ENCODE measurements at regions not wholly inside any gene's neighbourhood (a gene's known extent, or its start where the extent isn't known, plus 50 kb on each side); places are given as distances from the start of the nearest gene placed in this dataset.

GRCh38 chr4:133855001-133855400, 346.6 kb downstream of the PABPC4L start:
- Histone ChIP-seq H3K4me3 (ENCODE audit: insufficient read depth, low read depth, low read length) (no peak overlapping the region), H2BK5ac (ENCODE audit: low read depth, low read length, poor library complexity, severe bottlenecking) (no peak overlapping the region), H4K91ac (ENCODE audit: insufficient read depth, low read depth, low read length) (no peak overlapping the region), H2BK120ac (ENCODE audit: low read depth, low read length) (no peak overlapping the region), H3K9me1 (ENCODE audit: insufficient read depth, low read length) (no peaks in the 10 kb centered on the region), H2BK15ac (ENCODE audit: low read depth, low read length) (no peak overlapping the region), H3K4me2 (ENCODE audit: low read depth, low read length) (no peak overlapping the region), H3K27ac (ENCODE audit: insufficient read depth, low read length) (no peak overlapping the region), H2AK9ac (replicated peaks; ENCODE audit: low read depth, low read length, poor library complexity) (no peak overlapping the region), H2AK5ac (ENCODE audit: low read depth, low read length) (no peak overlapping the region), H3K9ac (ENCODE audit: low read depth, low read length) (no peak overlapping the region), H4K20me1 (ENCODE audit: insufficient read depth, low read length) (no peaks in the 10 kb centered on the region), H4K5ac (ENCODE audit: low read depth, low read length) (no peak overlapping the region), H3K9me3 (ENCODE audit: control insufficient read depth, insufficient read depth, low read length) (no peaks in the 10 kb centered on the region), H3K18ac (ENCODE audit: low read depth, low read length) (no peak overlapping the region), H3K36me3 (ENCODE audit: control insufficient read depth, insufficient read depth, low read length) (no peaks in the 10 kb centered on the region), H4K8ac (ENCODE audit: low read depth in 2 of 2, low read length in 2 of 2) (no peak overlapping the region), H3K27me3 (ENCODE audit: control insufficient read depth, insufficient read depth, low read length) (no peaks in the 10 kb centered on the region), H3K14ac (replicated peaks; ENCODE audit: low read depth, low read length) (no peak overlapping the region), H3K56ac (ENCODE audit: extremely low read depth, insufficient read depth, low read length) (no peak overlapping the region), H3K4me1 (ENCODE audit: control insufficient read depth, insufficient read depth, low read length) (no peaks in the 10 kb centered on the region), H3K23ac (ENCODE audit: low read depth, low read length) (no peak overlapping the region), H2AFZ (replicated peaks; ENCODE audit: low read length, poor library complexity) (no peak overlapping the region), H2BK20ac (ENCODE audit: low read depth, low read length) (no peak overlapping the region), H3K79me1 (ENCODE audit: low read depth in 1 of 2, low read length in 2 of 2) (no peaks in the 10 kb centered on the region), H3K4ac (ENCODE audit: low read depth, low read length) (no peak overlapping the region)
- in situ Hi-C loops (cut with MboI; ENCODE audit: low sequenced_read_pairs) (no loop called here), dilution Hi-C loops (cut with HindIII; ENCODE audit: low sequenced_read_pairs, unreplicated experiment) (no loop called here), intact Hi-C loops (cut with micrococcal nuclease) (no loop called here)
- TF ChIP-seq RFX5 (IDR thresholded peaks at IDR 0.05; ENCODE audit: low read depth, low read length) (no peak), NFE2L2 (IDR thresholded peaks at IDR 0.05; ENCODE audit: low read depth, low read length) (no peak)
- ATAC-seq (ENCODE audit: low read depth): no peak
- ChIA-PET POLR2A (ENCODE audit: unreplicated experiment) (no interaction called here), CTCF (no interaction called here)
- WGBS, 2 experiments (ENCODE audit: extremely low coverage in 2 of 2, insufficient read length in 1 of 2): no CpG with 5 or more reads among the region's 4 CpGs
- no peak for DNase-seq
- no TSS peak for BruUV-seq (replicated peaks)

Data from IMR-90 (cell line).